ENCODE measurements at regions not wholly inside any gene's neighbourhood (a gene's known extent, or its start where the extent isn't known, plus 50 kb on each side); places are given as distances from the start of the nearest gene placed in this dataset.

DNA sequence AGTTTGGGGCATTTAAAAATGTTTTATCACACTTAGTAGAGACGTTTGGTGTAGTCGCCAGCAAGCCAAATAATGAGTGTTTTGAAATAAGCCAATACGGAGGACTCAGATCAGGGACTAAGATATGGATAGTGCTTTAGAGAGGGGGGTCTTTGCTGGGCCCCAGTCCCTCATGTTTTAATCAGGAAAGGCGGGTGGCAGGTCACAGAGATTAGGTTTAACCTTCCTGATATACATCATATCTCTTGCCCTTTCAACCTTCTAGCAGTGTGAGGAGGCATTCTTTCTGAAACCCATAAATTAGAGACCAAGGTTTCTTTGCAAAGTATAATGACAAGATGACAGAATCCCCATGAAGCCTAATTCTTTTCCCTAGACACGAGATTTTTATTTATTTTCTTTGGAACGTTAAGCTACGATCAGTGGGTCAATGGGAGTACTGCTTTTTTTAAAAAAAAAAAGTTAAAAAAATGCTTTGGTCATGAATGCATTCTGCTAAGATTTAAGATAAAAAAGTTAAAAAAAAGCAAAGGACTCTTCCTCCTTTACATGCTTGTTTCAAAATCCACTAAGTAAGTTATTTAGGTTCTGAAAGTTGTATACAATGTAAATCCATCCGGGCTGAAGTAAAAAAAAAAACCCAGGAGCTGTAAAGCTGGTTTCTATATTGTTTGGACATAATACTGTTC, 572.1 kb upstream of the SALL1 start:
- DNase-seq (ENCODE audit: low read depth) = no peak

DNA sequence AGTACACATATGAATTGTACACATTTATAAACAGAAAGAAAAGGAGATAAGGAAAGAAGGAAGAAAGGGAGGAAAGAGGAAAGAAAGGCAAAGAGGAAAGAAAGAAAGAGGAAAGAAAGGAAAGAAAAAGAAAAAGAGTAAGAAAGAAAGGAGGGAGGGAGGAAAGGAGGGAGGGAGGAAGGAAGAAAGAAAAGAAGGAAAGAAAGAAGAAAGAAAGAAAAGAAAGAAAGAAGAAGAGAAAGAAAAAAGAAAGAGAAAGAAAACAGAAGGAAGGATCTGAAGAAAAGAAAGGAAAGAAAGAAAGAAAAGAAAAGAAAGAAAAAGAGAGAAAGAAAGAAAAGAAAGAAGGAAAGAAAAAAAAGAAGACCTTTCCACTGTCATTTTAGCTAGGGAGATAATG, 571.4 kb upstream of the SALL1 start:
- DNase-seq (ENCODE audit: low read depth) = no peak

DNA sequence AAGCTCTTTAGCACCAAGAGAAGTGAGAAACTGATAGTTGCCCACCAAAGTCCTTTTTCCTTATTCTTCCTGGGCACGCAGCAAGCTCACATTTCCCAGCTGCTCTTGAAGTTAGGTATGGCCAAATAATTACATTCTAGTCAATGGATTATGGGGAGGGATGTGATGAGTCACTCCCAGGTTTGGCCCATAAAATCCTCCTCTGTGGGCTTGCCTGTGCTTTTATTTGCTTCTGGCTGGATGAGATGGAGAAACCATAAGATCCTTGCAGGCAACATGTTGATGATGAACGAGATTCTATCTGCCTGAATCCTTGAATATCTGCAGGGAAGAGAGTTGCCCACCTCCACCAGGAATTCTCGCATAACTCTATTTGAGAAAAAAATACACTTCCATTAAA, 568.3 kb upstream of the SALL1 start:
- DNase-seq (ENCODE audit: low read depth) = no peak

DNA sequence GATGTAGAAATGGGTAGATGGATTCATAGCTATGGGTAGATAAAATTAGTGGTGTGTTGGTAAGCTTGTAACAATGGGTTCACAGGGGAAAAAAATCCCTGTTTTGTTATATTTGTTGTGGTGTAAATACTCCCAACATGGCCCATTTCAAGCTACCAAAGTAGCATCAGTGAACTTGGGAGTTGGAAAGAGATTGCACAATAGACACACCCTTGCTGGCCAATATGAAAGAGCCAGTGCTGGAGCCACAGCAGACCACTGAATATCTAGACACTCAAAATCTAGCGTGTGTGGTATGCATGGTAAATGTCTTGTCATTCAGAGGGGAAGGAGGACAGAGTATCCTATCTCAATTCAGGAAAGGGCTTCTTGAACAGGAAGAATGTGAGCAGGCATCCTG, 565.1 kb upstream of the SALL1 start:
- no peak for DNase-seq (ENCODE audit: low read depth)

DNA sequence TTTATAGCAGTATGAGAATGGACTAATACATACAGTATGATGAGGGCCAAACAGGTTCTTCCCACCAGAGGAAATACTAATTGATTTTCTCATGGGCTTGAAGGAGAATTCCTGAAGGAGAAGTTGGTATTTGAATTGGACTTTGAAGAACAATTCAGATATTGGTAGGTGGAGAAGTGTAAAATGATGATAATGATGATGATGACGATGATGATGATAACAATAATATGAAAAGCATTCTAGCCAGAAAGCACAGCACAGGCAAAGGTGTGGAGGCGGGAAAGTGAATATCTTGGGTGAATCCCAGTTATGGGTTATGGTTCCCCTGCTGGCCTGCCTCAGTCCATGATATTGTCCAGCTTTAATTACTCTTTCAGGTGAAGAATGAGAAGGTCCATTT, 562.4 kb upstream of the SALL1 start:
- DNase-seq (ENCODE audit: low read depth) = no peak

DNA sequence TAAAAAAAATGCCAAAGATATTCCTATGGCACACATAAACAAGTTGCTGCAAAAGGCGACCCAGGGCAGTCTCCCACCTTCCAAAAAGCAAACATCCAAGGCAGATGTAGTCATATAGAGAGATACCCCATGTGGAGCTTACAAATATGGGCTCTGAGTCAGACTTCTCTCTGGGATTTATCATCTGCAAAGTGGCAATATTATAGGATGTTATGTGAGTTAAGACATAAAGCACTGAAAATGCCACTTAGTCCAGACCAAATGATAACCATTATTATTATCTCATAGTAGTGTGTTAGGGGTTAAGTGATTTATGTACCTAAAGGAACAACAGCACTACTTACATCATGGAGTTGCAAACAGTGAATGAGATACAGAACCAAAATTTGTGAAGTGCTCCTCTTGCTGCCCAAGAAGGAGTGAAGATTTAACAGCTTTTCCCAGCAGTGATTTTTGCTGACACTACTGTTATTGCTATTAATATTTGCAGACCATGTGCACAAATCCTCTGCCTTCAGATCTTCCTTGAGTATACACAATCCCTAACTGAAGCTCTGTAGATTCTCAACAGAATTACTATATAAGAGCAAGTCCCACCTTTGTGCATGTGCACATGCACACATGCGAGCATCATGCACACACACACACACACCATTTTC, 560.0 kb upstream of the SALL1 start:
- DNase-seq (ENCODE audit: low read depth) = no peak

DNA sequence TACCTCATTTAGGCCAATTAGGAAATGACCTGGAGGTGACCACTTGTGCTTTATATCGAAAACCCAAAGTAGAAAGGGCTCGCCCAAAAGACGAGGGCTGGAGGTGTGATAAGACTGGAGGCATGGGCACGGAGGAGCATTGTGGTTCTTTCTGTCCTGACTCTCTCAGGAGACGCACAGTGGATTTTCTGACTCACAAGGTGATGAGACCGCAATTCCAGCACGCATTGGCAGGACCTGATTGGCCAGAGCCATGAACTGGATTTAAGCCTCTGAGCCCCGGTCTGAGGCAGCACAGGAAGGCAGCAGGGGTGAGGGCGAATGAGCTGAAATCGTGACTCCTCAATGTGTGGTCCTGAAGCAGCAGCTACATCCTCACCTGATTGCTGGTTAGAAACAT, 559.1 kb upstream of the SALL1 start:
- no peak for DNase-seq (ENCODE audit: low read depth)

DNA sequence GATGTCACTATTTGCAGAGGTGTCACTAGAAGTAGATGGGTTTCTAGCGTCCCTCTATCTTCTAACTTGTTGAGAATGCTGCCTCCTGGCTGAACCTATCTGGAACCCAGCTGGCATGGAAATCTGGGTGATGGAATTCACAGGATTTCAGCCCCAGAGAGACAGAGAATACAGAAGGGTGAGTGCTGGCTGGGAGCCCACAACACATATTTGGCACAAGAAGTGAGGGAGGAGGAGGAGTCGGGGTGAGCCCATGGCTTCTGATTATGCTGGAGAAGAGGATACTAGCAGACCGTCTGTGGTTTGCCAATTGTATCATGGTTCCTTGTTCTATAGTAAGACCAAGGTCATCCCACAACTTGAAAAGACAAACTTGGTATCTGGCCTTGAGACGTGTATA, 557.8 kb upstream of the SALL1 start:
- no peak for DNase-seq (ENCODE audit: low read depth)

DNA sequence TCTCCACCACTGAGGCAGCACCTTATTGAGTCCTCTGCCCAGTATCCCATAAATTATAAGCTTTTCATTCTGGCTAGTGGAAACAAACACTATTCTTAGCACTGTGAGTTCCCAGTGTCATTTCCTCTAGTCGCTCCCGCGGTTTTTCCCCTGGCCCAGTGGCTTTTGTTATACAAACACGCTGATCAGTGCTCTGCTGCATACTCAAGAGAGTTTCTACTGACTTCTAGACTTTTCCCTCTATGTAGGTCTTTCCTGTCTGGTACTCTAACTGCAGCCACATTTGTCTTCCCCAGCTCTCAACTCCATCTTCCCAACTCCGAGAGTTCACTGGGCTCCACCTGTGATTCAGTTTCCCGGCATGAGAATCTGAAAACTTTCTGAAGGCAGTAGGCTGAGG, 556.6 kb upstream of the SALL1 start:
- DNase-seq (ENCODE audit: low read depth) = no peak

DNA sequence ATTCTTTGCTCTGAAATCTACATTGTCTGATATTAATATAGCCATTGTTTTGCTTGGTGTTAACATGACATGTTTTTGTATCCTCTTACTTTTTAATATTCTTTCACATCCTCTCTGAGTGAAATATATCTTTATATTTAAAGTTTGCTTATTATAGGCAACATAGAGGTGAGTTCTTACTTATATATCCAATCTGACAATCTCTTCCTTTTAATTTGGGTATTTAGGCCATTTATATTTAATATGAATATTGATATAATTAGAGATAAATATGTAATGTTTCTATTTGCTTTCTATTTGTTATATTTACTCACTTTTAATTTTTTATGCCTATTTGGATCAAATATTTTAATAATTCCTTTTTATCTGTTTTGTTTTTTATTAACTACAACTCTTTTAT, 554.1 kb upstream of the SALL1 start:
- DNase-seq (ENCODE audit: low read depth) = no peak

DNA sequence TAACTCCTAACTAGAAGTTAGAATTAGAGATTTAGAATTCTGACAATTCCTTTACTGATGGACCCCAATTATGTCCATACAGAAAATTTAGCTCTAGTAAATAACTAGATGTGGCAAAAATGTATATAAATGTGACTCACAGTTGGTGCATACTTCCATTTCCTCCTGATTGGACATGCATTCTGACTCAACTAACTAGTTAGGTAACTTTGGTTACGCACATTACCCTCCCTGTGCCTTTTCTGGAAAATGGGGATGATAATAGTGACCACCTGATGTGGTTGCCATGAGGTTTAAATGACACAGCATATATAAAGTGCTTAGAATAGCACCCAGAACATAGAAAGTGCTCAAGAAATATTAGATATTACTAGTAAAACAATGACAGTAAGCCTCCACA, 550.0 kb upstream of the SALL1 start:
- no peak for DNase-seq (ENCODE audit: low read depth)

DNA sequence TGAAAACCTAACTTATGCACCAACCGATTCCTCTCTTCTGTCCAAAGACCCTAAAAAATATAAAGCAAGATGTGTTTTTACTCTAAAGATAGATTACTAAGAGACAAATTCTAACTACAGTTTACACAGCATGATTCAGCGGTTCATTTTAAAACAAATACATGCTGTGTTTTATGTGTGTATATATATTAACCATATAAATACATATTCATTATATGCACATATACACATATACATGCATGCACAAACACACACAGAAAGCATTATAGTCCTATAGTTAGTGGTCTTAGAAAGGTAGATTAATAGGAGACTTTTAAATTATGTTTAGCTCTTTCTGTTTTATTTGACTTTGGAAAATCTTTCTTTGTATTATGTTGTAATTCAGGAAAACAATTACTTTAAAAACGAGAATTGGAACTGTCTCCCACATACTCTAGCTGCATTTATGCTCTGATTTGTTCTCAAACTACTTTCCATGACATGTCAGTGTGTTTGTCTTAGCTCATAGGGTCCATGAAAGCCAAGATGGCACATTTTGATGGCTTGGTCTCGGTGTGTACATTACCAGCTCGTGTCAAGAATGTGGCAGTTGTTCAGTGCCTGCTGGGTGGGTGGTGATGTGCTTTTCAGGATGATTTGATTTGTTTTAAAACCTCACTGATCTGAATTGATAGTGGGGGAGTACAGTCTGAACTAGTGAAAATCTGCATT, 548.8 kb upstream of the SALL1 start:
- DNase-seq (ENCODE audit: low read depth) = no peak

DNA sequence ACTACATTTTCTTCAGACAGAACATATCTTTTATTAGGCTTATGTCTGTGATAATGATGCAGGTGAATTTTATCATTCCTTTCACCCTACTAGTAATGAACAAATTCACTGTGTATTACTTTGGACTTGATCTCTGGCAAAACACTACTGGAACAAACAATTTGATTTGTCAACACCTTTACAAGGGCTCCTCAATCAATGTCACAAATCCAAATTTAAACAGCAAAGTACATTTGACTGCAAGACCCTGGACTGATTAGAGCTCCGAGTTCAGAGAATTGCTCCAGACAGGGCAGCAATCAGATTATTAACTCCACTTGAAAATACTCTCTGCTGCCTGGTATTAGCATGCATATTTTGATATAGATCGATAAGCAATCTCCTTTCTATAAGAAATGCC, 547.6 kb upstream of the SALL1 start:
- no peak for DNase-seq (ENCODE audit: low read depth)

DNA sequence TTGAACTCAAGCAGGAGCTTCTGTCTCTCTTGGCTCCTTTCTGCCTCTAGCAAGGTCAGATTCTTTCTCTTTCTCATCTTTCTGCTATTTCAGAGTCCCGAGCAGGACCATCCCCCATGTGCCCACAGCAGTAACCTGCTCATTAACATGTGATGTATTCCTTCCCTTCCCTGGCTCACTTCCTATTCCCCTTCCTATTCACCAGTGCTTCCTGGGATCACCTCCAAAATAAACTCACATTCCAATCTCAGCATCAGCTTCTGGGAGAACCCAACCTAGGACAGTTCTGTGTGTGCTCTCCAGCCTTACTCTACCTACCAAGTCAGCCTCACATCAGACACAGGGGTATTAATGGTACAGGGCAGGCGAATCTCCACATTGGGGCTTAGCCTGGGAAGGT, 546.4 kb upstream of the SALL1 start:
- DNase-seq (ENCODE audit: low read depth) = no peak

DNA sequence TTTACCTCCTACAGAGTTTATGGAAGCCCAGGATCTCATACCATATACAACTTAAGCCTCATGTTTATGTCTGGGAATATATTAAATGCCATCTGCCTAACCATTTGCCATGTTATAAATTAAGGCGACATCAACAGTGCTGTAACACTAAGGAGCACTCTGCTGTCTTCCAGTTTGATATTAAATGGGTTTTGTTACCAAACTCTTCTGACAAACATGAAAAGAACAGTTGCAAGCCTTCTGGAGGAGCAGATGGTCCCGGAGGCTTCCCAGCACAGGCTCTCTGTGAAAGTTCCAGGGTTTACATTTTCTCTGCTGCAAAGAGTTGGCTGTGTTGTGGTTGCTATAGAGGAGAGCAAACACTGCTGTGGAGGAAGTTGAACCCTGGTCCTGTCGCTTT, 545.3 kb upstream of the SALL1 start:
- no peak for DNase-seq (ENCODE audit: low read depth)

DNA sequence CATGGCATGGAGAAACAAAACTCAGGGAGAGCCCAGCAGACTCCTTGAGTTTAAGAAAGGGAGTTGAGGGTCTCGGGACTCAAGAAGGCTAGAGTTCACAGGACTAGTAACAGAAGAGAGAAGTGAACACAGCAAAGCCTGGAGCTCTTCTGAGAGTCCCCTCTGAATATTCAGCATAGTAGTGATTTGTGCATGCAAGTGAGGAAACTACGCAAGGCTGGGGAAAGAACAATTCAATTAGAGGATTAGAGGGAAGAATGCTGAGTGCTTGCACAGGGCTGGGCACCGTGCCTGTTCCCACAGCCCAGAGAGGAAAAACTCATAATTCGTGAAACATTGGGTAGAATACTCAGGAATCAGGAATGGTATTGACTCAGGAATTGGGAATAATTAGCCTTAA, 540.0 kb upstream of the SALL1 start:
- DNase-seq (ENCODE audit: low read depth) = no peak

DNA sequence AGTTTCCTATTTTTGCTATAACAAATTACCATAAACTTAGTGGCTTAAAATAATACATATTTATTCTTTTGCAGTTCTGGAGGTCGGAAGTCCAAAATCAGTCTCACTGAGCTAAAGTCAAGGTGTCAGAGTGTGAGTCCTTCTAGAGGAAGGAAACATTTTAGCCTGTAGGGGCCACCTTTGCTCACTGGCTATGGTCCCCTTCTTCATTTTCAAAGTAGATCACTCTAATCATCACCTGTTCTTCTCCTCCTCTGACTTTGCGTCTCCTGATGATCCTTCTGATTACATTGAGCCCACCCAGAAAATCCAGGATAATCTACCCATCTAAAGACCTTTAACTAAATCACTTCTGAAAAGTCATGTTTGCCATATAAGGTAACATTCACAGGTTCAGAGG, 534.4 kb upstream of the SALL1 start:
- no peak for DNase-seq (ENCODE audit: low read depth)

DNA sequence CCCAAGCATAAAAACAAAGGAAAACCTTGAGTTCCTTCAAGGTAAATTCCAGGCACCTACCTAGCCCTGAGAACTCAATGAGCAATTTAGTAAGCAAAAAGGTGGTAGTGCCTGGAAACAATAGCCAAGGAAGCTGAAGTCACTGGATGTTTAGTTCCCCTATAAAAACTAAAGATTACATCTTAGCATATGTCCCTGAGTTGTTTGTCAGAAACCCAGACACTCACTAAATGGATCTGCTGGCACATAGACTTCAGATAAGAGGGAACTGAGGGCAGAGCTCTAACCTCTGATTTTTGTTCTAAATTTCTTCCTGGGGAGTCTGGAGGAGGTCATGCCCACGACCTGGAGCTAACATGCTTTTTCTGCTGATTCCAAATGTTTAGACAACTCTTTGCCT, 532.8 kb upstream of the SALL1 start:
- DNase-seq (ENCODE audit: low read depth) = no peak

DNA sequence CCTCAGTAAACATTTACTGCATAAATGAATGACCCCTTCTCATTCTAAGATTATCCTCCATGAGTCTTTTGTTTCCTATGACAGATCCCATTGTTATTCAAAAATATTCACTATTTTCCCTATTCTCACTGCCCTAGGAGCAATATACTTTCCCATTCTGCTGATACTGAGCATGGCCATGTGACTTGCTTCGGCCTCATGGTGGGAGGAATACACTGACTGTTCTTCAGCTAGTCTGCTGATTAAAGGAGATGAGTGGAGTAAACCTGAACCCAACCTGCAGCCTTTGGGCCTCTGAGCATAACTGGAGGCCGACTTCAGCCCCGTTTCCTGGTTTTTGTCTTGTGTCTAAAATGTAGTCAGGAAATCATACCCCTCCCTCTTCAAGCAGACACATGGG, 531.8 kb upstream of the SALL1 start:
- no peak for DNase-seq (ENCODE audit: low read depth)

DNA sequence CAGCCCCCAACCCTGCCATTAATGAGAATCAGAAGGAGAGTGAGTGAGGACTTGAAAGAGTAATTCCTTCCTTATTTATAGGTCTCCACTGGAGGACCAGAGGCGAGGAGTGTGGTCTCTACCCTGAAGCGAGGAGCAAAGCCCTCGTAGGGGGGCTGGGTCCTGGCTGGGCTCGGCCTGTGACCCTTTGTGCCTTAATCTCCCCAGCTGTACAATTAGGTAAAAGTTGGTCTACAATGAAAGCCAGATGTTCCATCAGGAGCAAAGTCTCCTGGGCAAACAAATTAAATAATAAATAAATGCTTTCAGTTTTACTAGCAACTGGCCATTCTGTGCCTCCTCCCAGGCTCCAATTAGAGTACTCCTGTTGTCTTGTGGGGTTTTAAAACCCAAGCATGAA, 523.5 kb upstream of the SALL1 start:
- no peak for DNase-seq (ENCODE audit: low read depth)

DNA sequence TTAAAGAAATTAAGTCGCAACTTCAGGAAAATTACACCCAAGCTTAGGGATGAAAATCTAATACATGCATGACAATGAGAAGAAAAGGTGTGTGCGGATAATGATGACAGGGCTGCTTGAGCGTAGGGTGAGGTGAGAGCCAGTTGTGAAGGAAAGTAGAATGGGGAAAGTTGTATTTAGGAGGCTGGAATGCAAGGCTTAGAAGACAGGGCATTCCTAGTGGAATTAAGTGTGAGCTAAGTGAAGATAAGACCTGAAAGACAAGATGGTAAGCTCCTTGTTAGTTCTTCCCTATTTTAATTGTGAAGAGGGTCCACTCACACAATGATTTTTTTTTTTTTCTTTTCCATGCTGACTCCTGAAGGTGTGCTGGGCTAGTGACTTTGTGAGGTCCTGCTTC, 519.5 kb upstream of the SALL1 start:
- no peak for DNase-seq (ENCODE audit: low read depth)

DNA sequence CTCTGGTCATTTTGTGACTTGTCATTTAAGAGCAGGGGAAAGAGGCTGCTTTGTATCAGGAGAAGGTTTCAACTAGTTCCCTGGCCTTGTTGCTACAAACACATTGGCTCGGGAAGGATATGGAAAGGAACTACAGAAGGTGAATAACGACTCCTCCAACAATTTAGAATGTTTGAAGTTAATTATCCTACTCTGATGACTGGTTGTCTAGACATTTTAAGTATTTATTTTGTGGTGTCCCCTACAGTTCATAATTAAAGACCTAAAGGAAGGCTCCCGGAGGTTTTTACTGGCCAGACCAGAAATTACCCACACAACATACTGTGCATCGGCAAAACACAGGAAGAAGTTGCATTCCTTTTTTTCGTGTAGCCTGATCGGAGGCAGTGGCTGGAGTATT, 515.8 kb upstream of the SALL1 start:
- no peak for DNase-seq (ENCODE audit: low read depth)

DNA sequence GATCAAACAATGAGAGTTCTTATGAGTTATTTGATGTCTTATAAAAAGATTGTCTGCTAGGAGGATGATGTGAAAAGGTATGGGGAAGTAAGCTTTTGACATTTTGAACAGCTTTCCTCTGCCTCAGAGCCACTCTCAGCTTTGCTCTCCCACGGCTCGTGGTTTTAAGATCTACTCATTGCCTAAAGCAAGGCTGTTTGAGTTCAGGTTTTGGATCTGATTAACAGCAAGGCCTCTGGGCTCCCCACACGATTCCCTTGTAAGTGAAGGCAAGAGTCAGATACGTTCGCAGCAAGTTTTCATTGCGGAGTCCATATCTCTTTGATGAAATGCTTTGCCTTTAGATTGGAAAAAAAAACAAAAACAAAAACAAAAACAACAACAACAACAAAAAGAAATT, 515.0 kb upstream of the SALL1 start:
- DNase-seq (ENCODE audit: low read depth) = no peak
